ENCODE measurements at regions not wholly inside any gene's neighbourhood (a gene's known extent, or its start where the extent isn't known, plus 50 kb on each side); places are given as distances from the start of the nearest gene placed in this dataset.

DNA sequence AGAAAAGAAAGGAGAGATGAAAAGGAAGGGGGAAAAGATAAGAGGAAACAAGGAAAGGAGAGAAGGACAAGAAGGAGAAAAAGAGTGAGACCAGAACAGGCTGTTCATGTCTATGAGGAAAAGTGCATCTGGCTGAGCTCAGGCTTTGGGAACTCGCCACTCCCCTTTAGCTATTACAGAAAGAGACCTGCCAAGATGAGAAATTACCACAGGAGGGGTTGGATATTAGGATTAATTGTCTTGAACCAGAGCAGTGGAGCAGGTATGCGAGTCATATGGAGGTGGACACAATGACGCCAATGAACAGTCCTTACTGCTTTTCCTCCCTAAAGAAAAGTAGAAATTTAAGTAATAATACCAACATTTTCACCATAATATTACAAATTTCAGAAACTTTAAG is 577.0 kb upstream of the ARRDC4 start:
- TF ChIP-seq EZH2phosphoT487 (IDR thresholded peaks at IDR 0.05; ENCODE audit: borderline replicate concordance, low read length): no peak
- TF ChIP-seq, protein P1, sequence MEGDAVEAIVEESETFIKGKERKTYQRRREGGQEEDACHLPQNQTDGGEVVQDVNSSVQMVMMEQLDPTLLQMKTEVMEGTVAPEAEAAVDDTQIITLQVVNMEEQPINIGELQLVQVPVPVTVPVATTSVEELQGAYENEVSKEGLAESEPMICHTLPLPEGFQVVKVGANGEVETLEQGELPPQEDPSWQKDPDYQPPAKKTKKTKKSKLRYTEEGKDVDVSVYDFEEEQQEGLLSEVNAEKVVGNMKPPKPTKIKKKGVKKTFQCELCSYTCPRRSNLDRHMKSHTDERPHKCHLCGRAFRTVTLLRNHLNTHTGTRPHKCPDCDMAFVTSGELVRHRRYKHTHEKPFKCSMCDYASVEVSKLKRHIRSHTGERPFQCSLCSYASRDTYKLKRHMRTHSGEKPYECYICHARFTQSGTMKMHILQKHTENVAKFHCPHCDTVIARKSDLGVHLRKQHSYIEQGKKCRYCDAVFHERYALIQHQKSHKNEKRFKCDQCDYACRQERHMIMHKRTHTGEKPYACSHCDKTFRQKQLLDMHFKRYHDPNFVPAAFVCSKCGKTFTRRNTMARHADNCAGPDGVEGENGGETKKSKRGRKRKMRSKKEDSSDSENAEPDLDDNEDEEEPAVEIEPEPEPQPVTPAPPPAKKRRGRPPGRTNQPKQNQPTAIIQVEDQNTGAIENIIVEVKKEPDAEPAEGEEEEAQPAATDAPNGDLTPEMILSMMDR (IDR thresholded peaks at IDR 0.05; ENCODE audit: low read depth, low read length, poor library complexity, severe bottlenecking): no peak
- Histone ChIP-seq H3K4me1 (ENCODE audit: control insufficient read depth, low read length) (no peaks in the 10 kb centered on the region), H3K9me2 (replicated peaks; ENCODE audit: control insufficient read depth, low read length) (no peaks in the 10 kb centered on the region), H3K27ac (ENCODE audit: low read depth, low read length) (no peak overlapping the region), H3K79me2 (ENCODE audit: control insufficient read depth, low read length) (no peaks in the 10 kb centered on the region), H3F3A (ENCODE audit: control insufficient read depth, insufficient read depth) (no peaks in the 10 kb centered on the region), H3K4me3 (ENCODE audit: low read length) (no peak overlapping the region), H3K9me3 (ENCODE audit: control insufficient read depth, insufficient read depth, low read length) (no peaks in the 10 kb centered on the region), H3K27me3 (ENCODE audit: control insufficient read depth, low read length) (no peaks in the 10 kb centered on the region), H3K4me2 (ENCODE audit: low read length) (no peak overlapping the region), H4K20me1 (ENCODE audit: control insufficient read depth, insufficient read depth, low read depth, low read length) (no peaks in the 10 kb centered on the region), H3K36me3 (ENCODE audit: control insufficient read depth, low read length) (no peaks in the 10 kb centered on the region)

- TF ChIP-seq, protein P1 (IDR thresholded peaks at IDR 0.05; ENCODE audit: low read depth, low read length, poor library complexity, severe bottlenecking): no peak
- TF ChIP-seq EZH2phosphoT487 (IDR thresholded peaks at IDR 0.05; ENCODE audit: borderline replicate concordance, low read length): no peak
- Histone ChIP-seq H3K4me3 (ENCODE audit: low read length) (no peak overlapping the region), H3K9me2 (replicated peaks; ENCODE audit: control insufficient read depth, low read length) (no peaks in the 10 kb centered on the region), H3K79me2 (ENCODE audit: control insufficient read depth, low read length) (no peaks in the 10 kb centered on the region), H3K9me3 (ENCODE audit: control insufficient read depth, insufficient read depth, low read length) (no peaks in the 10 kb centered on the region), H3K4me2 (ENCODE audit: low read length) (no peak overlapping the region), H3K27ac (ENCODE audit: low read depth, low read length) (no peak overlapping the region), H3K36me3 (ENCODE audit: control insufficient read depth, low read length) (no peaks in the 10 kb centered on the region), H4K20me1 (ENCODE audit: control insufficient read depth, insufficient read depth, low read depth, low read length) (no peaks in the 10 kb centered on the region), H3F3A (ENCODE audit: control insufficient read depth, insufficient read depth) (no peaks in the 10 kb centered on the region), H3K27me3 (ENCODE audit: control insufficient read depth, low read length) (no peaks in the 10 kb centered on the region), H3K4me1 (ENCODE audit: control insufficient read depth, low read length) (no peaks in the 10 kb centered on the region)
These were observed 573.6 kb upstream of the ARRDC4 start for GRCh38 chr15:97386940-97387339.

- Histone ChIP-seq H3K9me2 (replicated peaks; ENCODE audit: control insufficient read depth, low read length) (no peaks in the 10 kb centered on the region), H3K79me2 (ENCODE audit: control insufficient read depth, low read length) (no peaks in the 10 kb centered on the region), H3K9me3 (ENCODE audit: control insufficient read depth, insufficient read depth, low read length) (no peaks in the 10 kb centered on the region), H3K27me3 (ENCODE audit: control insufficient read depth, low read length) (no peaks in the 10 kb centered on the region), H3K4me2 (ENCODE audit: low read length) (no peak overlapping the region), H3K36me3 (ENCODE audit: control insufficient read depth, low read length) (no peaks in the 10 kb centered on the region), H3K27ac (ENCODE audit: low read depth, low read length) (no peak overlapping the region), H3K4me1 (ENCODE audit: control insufficient read depth, low read length) (no peaks in the 10 kb centered on the region), H3K4me3 (ENCODE audit: low read length) (no peak overlapping the region), H3F3A (ENCODE audit: control insufficient read depth, insufficient read depth) (no peaks in the 10 kb centered on the region), H4K20me1 (ENCODE audit: control insufficient read depth, insufficient read depth, low read depth, low read length) (no peaks in the 10 kb centered on the region)
- TF ChIP-seq, protein P1 (IDR thresholded peaks at IDR 0.05; ENCODE audit: low read depth, low read length, poor library complexity, severe bottlenecking): no peak
- no peak for TF ChIP-seq EZH2phosphoT487 (IDR thresholded peaks at IDR 0.05; ENCODE audit: borderline replicate concordance, low read length)
These were observed 559.3 kb upstream of the ARRDC4 start for GRCh38 chr15:97401195-97401594.

GRCh38 chr15:97401970-97402369 is 558.5 kb upstream of the ARRDC4 start:
- H3K27ac ChIP-seq (ENCODE audit: low read depth, low read length): no peak overlapping the region
- H3F3A ChIP-seq (ENCODE audit: control insufficient read depth, insufficient read depth): no peaks in the 10 kb centered on the region
- H4K20me1 ChIP-seq (ENCODE audit: control insufficient read depth, insufficient read depth, low read depth, low read length): no peaks in the 10 kb centered on the region
- no peaks in the 10 kb centered on the region for H3K4me1 ChIP-seq (ENCODE audit: control insufficient read depth, low read length)
- no peaks in the 10 kb centered on the region for H3K27me3 ChIP-seq (ENCODE audit: control insufficient read depth, low read length)
- no peaks in the 10 kb centered on the region for H3K9me2 ChIP-seq (replicated peaks; ENCODE audit: control insufficient read depth, low read length)
- no peak overlapping the region for H3K4me3 ChIP-seq (ENCODE audit: low read length)
- H3K79me2 ChIP-seq (ENCODE audit: control insufficient read depth, low read length): no peaks in the 10 kb centered on the region
- no peaks in the 10 kb centered on the region for H3K36me3 ChIP-seq (ENCODE audit: control insufficient read depth, low read length)
- no peak for TF ChIP-seq EZH2phosphoT487 (IDR thresholded peaks at IDR 0.05; ENCODE audit: borderline replicate concordance, low read length)
- TF ChIP-seq, protein P1 (IDR thresholded peaks at IDR 0.05; ENCODE audit: low read depth, low read length, poor library complexity, severe bottlenecking): no peak
- H3K4me2 ChIP-seq (ENCODE audit: low read length): no peak overlapping the region
- no peaks in the 10 kb centered on the region for H3K9me3 ChIP-seq (ENCODE audit: control insufficient read depth, insufficient read depth, low read length)
